Activated CD8-positive, alpha-beta memory T cell treated with anti-CD3 and anti-CD28 coated beads for 48 hours (primary cell): ENCODE measurements at regions not wholly inside any gene's neighbourhood (a gene's known extent, or its start where the extent isn't known, plus 50 kb on each side); places are given as distances from the start of the nearest gene placed in this dataset.
"Not testable (repeated sequence)": the region's sequence is repeated elsewhere in the genome, so short reads cannot be mapped to it uniquely, and the experiment has no call there.

Source experiments
- DNase-seq, 3 experiments: peaks; one replicate each; pipeline ENCODE4 v3.0.0-alpha.2; 2020; ENCODE audit warnings: low read depth in 2 of 3, low spot score in 2 of 3

DNA sequence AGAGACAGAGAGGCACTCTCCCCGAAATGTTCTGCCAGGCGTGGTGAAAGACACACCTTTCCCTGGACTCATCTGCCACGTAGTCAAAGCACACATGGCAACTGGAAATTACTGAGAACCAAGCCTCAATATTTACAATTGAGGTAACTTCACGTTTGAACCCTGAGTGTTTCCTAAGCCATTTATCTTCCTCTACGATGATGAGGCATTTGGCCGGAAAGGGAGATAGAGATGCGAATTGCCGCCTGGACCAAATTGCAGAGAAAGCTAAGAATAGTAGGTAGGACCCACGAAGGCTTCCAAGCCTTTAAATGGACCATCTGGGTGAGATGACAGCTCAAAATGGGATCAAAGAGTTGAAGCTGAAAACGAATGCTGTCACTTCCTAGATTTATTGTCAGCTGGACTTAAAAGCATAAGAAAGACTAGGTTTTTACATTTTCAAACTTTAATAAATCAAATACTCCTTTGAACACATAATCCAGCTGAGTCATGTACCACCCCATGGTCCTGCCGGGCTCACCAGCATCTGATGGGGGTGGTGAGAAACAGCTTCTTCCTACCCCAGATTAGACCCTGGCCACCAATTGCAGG lies 135.6 kb upstream of the LYZL2 start:
- no peak for DNase-seq

DNA sequence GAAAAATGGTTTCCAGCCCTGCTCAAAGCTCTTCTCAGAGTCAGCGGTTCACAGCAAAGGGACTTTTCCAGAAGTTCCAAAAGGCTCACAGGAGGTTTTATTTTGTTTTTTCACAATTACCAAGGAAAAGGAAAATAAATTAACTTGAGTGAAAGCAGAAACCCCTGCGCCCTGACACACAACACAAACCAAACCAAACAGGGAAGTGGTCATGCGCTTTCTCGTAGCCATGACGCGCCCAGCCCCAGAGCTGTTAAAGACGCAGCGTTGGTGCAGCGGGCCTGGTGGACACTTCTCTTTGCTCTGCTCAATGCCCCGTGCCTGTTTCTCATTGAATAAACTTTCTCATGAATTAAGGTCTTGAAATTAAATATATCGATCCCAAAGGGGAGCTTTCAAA lies 134.4 kb upstream of the LYZL2 start:
- no peak for DNase-seq

DNA sequence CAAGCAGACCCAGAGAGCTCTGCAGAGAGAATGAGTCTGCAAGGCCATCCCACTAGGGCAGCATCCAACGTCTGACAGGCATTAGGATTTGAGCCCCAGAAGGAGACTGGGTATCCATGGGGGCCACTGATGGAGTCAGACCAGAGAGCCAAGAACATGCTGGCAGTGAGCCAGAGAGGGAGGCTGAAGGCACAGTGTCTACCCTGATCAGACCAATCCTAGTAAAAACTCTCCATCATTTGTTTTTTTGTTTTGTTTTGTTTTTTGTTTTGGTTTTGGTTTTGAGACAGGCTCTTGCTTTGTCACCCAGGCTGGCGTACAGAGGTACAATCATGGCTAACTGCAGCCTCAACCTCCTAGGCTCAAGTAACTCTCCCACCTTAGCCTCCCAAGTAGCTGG lies 133.1 kb upstream of the LYZL2 start:
- no peak for DNase-seq

DNA sequence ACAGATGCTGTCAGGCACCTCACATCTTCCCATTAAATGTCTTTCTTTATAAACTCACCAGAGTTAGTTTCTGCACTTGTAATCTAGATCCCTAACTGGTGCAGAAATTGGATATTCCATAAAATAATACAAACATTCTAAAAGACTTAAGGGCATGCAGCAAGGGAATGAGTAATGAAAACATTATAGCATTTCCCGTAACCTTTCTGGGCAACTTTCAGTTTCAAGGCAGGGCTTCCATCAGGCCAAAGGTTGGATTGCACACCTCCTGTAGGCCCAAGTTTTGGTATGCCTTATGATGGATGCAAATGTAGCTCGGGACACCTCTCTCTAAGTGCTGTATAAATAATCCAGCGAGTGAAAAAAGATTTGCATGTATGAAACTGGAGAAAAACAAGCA lies 129.9 kb upstream of the LYZL2 start:
- DNase-seq, result no peak

DNA sequence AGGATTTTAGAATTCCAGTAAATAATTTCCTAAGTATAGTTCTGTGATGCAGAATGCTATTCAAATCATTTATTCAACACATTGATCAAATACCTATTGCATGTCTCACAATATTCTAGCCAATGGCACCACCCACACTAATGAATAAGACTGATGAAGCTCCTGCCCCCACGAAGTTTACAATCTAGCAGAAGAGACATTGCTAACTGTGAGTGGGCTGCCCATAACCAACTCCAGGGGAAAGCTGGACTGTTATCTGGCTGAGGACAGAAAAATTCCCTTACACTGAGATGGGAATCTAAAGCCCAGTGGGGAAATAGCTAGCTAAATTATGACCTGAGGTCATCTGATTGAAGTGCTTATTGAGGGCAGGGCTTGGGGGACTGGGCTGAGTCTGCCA lies 128.8 kb upstream of the LYZL2 start:
- no peak for DNase-seq

DNA sequence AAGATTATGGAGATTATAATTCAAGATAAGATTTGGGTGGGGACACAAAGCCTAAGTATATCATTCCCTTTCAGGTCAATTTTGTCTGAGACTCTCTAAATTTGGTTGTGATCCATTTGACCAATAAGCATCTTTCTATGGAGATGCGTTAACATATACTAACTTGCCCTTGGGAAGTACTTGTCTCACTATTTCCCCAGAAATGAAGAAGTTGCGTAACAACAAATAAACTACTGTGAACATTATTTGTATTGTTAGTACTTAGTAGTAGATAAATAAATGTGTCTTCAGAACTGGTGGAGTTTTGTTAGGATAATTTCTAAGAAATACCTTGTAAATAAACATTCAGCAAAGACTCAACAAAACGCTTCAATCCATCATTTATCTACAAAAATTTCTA lies 127.3 kb upstream of the LYZL2 start:
- DNase-seq, result no peak

DNA sequence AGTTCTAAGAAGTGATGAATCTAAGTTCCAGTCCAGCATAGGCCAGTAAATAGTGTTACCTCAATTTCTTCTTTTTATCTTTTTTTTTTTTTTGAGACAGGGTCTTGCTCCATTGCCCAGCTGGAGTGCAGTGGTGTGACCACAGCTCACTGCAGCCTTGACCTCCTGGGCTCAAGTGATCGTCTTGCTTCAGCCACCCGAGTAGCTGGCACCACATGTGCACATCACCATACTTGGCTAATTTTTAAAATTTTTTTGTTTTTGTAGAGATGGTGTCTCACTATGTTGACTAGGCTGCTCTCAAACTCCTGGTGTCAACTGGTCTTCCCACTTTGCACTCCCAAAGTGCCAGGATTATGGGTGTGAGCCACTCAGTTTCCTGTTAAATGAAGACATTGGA lies 126.6 kb upstream of the LYZL2 start:
- DNase-seq, result no peak

DNA sequence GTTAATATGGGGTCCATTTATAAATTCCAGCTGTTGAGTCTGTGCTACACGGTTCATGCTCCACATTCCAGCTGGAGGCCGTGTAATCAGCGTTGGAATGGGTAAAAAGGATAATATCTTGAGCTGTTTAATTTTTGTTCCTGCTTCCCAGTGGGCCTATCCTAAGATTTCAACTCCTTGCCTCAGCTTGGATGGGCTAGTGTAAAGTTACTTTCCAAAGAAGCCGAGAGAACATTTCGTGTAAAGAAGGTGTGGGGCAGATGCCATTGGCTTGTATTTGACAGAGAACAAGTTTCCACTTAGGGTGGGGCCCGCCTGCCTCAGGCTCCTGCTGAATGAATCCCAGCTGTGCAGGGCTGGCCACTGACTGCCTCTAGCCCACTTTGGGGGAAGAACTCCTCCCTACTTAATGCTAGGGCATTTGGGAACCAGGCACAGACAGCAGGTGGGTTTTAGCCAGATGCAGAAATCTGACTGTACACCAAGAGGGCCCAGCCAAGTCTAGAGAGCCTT lies 125.9 kb upstream of the LYZL2 start:
- DNase-seq, result no peak

DNA sequence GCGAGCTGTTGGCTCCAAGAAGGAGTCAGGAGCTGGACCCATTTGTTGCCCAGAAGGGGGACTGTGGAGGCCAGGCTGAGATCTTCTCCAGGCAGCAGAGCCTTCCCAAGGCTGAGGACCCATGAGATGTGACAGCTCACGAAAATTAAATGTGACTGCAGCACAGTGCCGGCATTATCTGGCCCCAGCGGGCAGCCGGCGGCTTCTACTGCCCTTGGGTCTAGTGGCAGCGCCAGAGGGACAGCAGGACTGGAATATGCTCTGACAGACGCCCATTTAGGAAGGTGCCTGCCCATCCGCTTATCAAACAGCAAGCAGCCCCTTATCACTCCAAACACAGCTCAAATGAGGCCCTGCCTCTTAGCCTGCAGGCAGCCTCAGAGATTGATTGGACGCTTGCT lies 122.9 kb upstream of the LYZL2 start:
- DNase-seq, result no peak

DNA sequence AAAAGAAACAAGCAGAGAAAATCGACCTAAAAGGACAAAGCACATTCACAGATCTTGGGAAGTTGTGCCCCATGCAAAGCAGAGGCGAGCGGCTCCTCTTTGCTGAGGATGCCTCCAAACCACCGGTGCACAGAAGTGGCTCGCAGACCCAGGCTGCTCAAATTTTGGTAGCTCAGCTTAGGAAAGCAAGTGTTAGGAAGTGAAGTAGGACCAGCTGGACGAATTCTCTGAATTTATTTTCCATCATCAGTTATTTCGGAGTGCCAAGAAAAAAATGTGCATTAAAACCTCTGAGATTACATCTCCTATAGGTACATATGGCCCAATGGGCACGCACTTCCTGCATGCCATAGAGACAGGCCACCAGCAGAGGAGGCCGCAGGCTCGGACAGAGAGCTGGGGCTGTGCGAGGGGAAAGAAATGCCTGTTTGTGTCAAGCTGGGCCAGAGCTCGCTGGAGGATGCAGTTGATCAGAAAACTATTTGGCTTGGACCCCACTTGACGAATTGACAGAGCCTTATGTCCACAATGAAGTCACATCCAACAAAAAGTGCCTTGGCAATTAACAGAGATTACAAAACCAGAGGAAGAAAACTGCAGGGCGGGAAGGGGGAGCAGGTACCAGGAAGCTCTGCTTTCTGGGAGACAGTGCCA lies 122.3 kb upstream of the LYZL2 start:
- peak in 1 of 3 experiments; percentile 30 for DNase-seq

DNA sequence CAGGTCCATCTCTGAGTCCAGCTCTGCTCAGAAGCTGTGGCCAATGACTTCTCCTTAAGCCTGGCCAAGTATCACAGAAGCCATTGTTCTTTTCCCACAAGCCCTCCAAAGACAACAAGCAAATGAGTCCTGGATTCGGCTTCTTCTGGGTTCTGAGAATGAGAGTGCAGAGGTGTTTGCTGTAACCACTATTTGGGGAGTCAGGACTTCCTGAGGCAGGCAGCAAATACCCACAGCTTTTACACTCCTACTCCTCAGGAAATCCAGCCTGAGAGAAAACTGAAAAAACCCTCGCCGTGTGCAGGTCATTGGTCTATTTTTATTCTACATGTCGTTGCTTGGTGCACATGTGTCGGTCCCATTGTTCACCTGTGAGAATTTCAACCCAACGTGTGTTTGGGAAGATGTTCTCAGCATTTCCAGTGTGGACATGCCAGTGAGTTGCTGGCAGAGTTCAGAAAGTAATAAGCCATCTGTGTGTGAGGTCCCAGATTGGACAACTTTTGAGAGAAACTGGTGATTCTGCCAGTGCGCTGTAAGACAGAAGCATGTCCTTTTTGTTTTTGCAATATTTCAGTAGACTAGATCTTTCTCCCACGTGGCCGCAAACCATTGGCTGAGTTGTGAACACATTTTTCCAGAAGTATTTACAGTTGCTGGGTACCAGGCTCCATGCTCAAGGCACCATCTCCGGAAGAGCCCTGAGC lies 121.6 kb upstream of the LYZL2 start:
- no peak for DNase-seq

DNA sequence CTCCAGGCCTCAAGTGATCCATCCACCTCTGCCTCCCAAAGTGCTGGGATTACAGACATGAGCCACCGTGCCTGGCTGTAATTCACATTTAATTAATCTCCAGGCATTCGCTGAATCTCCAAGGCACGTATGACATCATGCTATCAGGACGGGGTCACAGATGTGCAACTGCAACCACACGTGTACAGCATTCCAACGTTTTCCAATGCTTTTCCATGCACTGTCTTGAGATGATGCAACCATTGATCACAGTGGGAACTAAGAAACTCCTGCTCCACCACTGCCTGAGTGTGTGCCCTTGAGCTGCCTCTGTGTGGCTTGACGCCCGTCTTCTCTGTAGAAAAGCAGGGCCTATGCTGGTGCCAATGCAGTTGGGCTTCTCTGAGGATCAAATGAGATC lies 119.8 kb upstream of the LYZL2 start:
- DNase-seq, result no peak

DNA sequence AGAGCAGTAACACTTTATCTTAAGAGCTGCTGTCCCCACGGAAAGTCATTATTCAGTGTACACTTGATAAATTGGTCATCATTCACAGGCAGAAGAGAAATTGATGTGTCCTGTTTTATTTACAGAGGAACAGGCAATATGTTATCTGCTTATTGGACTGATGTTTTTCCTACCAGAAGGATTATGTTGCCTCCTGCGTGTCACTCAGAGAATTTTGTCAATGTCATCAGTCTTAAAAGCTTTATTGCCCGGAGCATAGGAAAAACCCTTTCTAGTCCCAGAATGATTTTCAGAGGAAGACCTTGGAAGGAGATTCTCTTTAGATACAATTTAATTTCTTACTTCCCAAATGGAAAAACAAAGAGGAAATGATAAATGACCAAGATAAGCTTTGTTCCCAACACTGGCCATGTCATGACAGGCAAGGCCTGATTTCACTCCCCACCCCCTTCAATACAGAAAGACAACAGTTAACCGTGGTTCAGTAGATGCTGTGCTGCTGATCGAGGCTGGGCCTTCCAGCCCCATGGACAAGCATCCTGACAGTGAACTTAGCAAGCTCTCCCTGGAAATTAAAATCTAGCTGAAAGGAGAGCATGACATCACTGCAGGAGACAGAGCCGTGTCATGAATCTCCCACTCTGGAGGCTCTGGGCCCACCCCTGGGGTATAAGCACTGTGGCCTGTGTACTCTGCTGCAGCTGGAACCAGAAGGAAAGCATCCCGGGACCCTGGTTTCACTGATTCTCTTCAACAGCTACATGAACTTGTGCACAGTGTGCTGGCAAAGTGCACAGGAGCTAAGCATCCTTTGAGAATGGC lies 118.8 kb upstream of the LYZL2 start:
- DNase-seq, result no peak

DNA sequence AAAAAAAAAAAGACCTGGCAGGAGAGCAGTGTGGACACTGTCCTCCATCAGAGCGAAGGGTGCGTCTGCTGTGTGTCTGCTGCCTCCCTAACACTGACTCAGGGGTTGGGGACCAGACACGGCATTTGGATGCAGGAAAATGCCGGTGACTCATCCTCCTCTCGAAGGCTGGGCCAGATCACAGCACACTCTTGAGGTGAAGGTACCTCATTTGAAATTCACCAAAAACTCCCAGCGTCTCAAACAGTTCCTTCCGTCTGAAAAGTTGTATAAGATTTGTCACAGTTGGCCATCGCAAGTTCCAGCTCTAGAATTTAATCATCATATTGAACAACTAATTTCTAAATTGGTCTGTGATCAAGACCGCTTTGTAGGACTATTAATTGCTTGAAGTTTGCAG lies 118.1 kb upstream of the LYZL2 start:
- DNase-seq, result peak in 1 of 3 experiments; percentile 23

DNA sequence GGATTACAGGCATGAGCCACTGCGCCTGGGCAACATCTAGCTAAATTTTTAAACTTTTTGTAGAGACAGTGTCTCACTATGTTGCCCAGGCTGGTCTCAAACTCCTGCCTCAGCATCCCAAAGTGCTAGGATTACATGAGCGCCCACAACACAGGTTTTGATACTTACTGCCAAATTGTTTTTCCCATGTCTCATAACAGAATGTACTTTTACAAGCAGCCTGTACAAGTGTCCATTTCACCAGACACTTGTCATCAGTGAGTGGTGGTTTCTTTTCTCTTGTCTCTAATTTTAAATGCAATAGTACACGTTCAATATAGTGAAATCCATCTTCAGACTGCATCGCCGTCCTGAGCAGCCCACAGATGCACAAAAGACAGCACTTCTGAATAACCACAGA lies 116.4 kb upstream of the LYZL2 start:
- no peak for DNase-seq

DNA sequence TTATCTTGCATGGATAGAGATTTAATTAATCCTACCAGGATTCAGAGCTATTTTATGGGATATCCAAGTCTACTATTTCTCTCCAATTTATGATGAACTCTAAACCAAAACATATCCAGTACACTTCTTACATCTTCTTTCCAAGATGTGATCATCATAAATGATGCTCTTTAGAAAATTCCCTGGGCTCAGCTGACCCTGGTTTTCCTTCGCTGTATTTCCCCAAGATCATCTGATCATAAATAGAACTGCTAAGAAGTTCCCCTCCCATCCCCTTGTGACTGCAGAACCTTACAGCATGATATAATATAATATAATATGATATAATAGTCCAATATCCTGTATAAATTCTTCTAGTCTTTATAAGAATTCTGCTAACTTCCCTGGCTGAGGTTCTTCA lies 114.6 kb upstream of the LYZL2 start:
- no peak for DNase-seq

DNA sequence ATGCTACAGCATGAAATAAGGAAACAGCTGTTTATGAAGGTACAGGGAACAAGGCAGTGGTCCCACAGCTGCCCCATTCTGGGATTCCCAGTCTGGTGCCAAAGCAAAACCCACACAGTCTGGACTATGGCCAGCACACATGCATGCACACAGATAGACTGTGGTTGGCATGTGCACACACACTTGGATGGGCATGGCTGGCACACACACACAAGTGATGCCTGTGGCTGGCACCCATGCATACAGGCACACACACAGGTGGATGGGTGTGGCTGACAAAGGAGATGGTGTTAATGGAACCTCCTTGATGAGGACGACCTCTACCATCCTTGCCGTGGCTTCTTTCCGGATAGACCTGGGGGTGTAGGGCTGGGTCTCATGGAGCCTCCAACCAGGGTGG lies 114.0 kb upstream of the LYZL2 start:
- DNase-seq, result no peak

DNA sequence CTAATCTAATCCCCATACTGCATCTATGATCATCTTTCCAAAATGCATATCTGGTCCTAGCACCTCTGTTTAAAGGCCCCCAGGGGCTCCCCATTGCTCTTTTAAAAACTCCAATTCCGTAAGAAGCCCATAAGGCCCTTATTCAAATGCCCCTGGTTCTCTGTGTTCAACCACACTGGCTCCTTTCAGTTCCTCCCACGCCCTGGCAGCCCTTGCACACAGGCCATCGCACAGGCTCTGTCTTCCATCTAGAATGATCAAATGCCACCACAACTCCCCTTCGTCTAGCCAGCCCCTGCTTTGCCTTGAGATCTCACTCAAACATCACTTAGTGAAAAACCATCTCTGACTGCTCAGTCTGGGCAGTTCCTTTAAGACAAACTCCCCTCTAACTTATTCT lies 112.9 kb upstream of the LYZL2 start:
- DNase-seq, result no peak

DNA sequence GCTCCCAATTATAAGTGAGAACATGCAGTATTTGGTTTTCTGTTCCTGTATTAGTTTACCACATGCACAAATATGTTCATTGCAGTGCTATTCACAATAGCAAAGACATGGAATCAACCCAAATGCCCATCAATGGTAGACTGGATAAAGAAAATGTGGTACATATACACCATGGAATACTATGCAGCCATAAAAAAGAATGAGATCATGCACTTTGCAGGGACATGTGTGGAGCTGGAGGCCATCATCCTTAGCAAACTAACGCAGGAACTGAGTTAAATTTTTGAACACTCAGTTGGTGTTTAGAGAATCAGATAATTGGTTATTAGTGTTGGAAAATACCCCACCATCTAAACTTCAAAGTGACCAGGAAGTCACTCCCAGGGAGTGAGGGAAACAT lies 111.2 kb upstream of the LYZL2 start:
- not testable (repeated sequence) for DNase-seq

DNA sequence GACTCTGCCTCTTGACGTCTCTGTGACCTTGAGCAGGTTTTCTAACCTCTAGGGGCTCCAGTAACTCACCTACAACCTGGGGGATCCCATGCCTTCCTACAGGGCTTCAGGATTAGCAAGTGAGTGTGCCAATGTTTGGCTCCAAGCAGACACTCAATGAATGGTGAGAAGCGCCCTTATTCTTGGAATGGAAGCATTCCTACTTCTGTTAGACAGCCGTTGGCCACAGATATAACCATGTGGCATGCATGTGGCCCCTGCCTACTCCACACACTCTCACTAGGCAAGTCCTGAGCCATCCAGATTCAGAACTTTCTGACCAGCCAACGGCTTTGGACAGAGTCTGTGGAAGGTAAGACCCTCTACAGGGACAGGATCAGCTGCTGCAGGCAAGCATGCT lies 108.9 kb upstream of the LYZL2 start:
- DNase-seq, result no peak

DNA sequence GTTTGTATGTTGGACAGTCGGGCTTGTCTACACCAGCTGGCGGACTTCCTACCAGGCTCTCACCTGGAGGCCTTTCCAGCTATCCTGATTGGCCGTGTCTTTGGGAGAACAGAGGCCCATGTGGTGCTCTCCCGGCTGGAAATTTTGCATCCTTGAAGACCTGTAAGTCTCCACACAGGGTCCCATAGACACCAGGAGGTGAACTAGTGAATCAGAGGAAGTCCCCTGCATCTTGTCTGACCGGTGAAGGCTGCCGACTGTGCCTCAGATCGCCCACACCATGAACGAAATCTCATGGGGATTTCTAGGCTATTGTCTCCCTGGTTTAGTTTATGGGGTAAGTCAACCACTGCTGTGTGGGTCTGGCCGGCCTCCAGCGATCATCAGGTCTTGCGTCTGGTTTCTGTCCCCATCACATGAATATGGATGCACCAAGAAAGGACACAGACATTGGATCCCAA lies 108.4 kb upstream of the LYZL2 start:
- DNase-seq, result no peak
